Fibroblast of peridontal ligament (primary cell): ENCODE measurements at regions not wholly inside any gene's neighbourhood (a gene's known extent, or its start where the extent isn't known, plus 50 kb on each side); places are given as distances from the start of the nearest gene placed in this dataset.

ENCODE experiments used
- DNase-seq: peaks from one replicate; pipeline ENCODE4 v3.0.0-alpha.2; 2010; ENCODE audit errors: extremely low read depth

- no peak for DNase-seq
Observed at GRCh38 chr1:218712677-218713076, 367.5 kb downstream of the TGFB2 start.

GRCh38 chr1:218715961-218716669, 371.0 kb downstream of the TGFB2 start:
- DNase-seq = no peak

- peak; percentile 89 for DNase-seq
Observed at GRCh38 chr1:218717575-218717974, 372.4 kb downstream of the TGFB2 start.

- DNase-seq = peak; percentile 94
Observed at GRCh38 chr1:218718206-218718605, 373.1 kb downstream of the TGFB2 start.

GRCh38 chr1:218718977-218719376, 373.8 kb downstream of the TGFB2 start:
- peak; percentile 98 for DNase-seq

- DNase-seq = no peak
Observed at GRCh38 chr1:218728898-218729565, 383.9 kb downstream of the TGFB2 start.

- DNase-seq = peak; percentile 96
Observed at GRCh38 chr1:218735436-218736032, 390.4 kb downstream of the TGFB2 start.

GRCh38 chr1:218739426-218739825, 394.3 kb downstream of the TGFB2 start:
- DNase-seq = peak; percentile 87

- DNase-seq = peak; percentile 84
Observed at GRCh38 chr1:218741852-218742251, 396.7 kb downstream of the TGFB2 start.

- DNase-seq = peak; percentile 41
Observed at GRCh38 chr1:218742467-218743262, 397.5 kb downstream of the TGFB2 start.

GRCh38 chr1:218743861-218744505, 398.8 kb downstream of the TGFB2 start:
- no peak for DNase-seq

GRCh38 chr1:218748071-218748470, 402.9 kb downstream of the TGFB2 start:
- peak; percentile 70 for DNase-seq

- no peak for DNase-seq
Observed at GRCh38 chr1:218750216-218750970, 405.3 kb downstream of the TGFB2 start.

GRCh38 chr1:218751208-218751948, 406.2 kb downstream of the TGFB2 start:
- DNase-seq = no peak

GRCh38 chr1:218752126-218752525, 407.0 kb downstream of the TGFB2 start:
- no peak for DNase-seq

GRCh38 chr1:218754477-218754876, 409.3 kb downstream of the TGFB2 start:
- DNase-seq = no peak

GRCh38 chr1:218755128-218755527, 410.0 kb downstream of the TGFB2 start:
- DNase-seq = no peak

- no peak for DNase-seq
Observed at GRCh38 chr1:218759795-218760194, 413.9 kb upstream of the LYPLAL1 start.

- peak; percentile 53 for DNase-seq
Observed at GRCh38 chr1:218760601-218761570, 412.8 kb upstream of the LYPLAL1 start.
